ENCODE measurements at regions not wholly inside any gene's neighbourhood (a gene's known extent, or its start where the extent isn't known, plus 50 kb on each side); places are given as distances from the start of the nearest gene placed in this dataset.

DNA sequence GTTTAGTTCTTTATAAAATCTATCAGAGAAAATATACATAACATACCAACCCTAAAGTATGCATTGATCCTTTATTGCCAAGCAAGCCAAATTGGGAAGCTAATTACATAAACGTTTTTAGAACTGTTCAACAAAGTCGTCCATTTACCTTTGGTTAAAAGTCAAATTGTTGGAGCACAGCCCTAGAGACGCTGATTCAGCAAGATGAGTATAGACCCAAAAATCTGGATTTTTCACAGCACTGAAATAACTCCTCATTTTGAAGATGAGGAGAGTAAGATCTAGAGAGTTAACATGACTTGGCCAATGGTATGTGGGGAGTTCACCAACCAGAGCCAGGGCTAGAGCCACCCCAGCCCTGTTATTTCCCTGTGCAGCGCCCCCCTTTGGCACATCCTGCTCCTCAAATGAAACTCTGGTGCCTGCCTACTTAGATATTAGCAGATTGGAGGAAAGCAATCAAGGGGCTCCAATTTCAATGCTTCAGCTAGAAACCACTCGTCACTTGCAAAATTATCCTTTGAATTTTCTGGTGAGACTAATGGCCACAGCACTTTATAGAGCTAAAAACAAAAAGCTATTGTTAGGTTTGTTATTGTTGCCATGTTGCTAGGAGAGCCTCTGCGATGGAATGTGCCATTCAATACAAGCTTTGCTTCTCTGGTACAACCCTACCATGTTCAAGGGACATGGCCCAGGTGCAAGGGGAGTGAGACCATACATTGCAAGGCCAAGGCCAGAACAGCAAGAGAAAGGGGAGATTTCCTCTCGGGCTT is 132.6 kb upstream of the ZEB1 start:
- TF ChIP-seq CTCF (IDR thresholded peaks at IDR 0.05) (no peak), POLR2A (IDR thresholded peaks at IDR 0.05) (no peak)

All from sigmoid colon (tissue), 3 donors.